Activated T-helper 17 cell treated with anti-CD3 and anti-CD28 coated beads, Interleukin-2, amount 50 U/mL, for 72 hours (primary cell): ENCODE measurements at regions not wholly inside any gene's neighbourhood (a gene's known extent, or its start where the extent isn't known, plus 50 kb on each side); places are given as distances from the start of the nearest gene placed in this dataset.
"Not testable (repeated sequence)": the region's sequence is repeated elsewhere in the genome, so short reads cannot be mapped to it uniquely, and the experiment has no call there.

Experiments used
- ATAC-seq: fragments of 150-1000 bp; cut with Tn5 transposase; replicated peaks from 2 replicates; pipeline ENCODE4 v1.10.0; 2021; ENCODE audit warnings: mild to moderate bottlenecking, moderate library complexity
- H3K27ac Mint-ChIP-seq: one replicate; pipeline ENCODE4 v1.8.0; 2022; ENCODE audit warnings: mixed read lengths
- H3K27me3 Mint-ChIP-seq: one replicate; pipeline ENCODE4 v1.8.0; 2022; ENCODE audit warnings: mixed read lengths
- H3K36me3 Mint-ChIP-seq: one replicate; pipeline ENCODE4 v1.8.0; 2022; ENCODE audit warnings: low read depth, mild to moderate bottlenecking, mixed read lengths
- H3K4me1 Mint-ChIP-seq: one replicate; pipeline ENCODE4 v1.8.0; 2022; ENCODE audit warnings: mixed read lengths
- H3K4me3 Mint-ChIP-seq: one replicate; pipeline ENCODE4 v1.8.0; 2022; ENCODE audit warnings: mild to moderate bottlenecking, mixed read lengths
- H3K9me3 Mint-ChIP-seq: one replicate; pipeline ENCODE4 v1.8.0; 2022; ENCODE audit warnings: mixed read lengths

DNA sequence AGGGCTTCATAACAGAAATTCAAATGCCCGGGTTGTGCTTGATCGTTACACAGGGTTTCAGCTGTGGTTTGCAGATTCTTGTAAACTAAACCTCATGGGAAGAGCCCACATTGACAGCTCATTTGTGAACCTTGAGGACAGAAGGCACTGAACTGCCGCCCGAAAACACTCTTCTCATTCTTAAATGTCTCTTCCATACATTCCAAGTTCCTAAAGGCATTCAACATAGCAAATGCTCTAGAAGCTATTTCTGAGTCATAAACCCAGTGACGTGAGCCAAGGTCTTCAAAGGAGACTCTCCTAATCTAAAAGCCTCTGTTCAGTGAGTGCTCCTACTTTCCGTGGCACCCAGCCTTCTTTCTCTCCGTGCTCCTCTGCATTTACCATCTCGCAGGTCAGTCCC, 737.8 kb upstream of the FRG1 start:
- no peak overlapping the region for H3K27ac Mint-ChIP-seq
- H3K4me3 Mint-ChIP-seq: peak overlapping the region; percentile 57
- peaks cover 6% of the 10 kb centered on the region for H3K4me1 Mint-ChIP-seq
- no peaks in the 10 kb centered on the region for H3K36me3 Mint-ChIP-seq
- no peaks in the 10 kb centered on the region for H3K27me3 Mint-ChIP-seq
- peaks cover 8% of the 10 kb centered on the region for H3K9me3 Mint-ChIP-seq
- ATAC-seq: no peak

DNA sequence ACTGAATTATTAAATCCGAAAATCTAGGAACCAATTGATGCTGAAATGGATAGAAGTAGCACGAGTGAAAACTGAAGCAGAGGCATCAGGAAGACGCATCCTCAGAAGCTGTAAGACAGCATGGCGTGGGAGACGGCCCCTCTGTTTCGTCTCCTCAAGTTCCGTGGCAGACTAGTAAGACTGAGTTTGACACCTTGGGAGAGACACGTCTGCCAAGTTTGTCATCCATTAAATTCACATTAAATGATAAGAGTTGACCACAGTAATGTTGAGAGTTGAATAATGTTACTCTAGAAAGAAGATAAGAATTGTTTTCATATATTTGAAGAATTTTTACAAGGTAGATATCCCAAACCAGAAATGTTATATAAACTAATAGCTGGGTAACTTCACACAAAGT, 736.1 kb upstream of the FRG1 start:
- Mint-ChIP-seq H3K36me3 (no peaks in the 10 kb centered on the region), H3K27ac (no peak overlapping the region)
- ATAC-seq: no peak

DNA sequence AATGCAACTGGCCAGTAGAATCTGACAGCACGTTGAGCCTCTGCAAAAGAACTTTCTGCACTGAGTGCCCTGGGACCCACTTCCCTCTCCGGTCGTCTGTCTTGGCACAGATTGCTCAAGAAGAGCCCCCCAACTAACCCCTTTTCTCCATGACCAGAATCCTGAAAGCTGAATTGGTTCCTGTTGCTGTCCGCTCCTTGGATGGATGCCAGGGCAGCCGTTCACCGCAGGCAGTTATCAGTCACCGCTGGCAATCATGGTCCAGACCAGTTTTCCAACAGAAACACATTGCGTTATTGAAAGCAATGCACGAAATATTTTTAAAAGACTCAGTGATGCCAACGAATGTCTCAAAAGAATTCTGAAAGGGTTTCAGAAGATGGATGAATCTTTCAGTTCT, 733.7 kb upstream of the FRG1 start:
- Mint-ChIP-seq H3K27me3 (no peaks in the 10 kb centered on the region), H3K4me1 (peaks cover 6% of the 10 kb centered on the region), H3K4me3 (no peak overlapping the region), H3K9me3 (peaks cover 12% of the 10 kb centered on the region), H3K27ac (no peak overlapping the region), H3K36me3 (no peaks in the 10 kb centered on the region)
- ATAC-seq: no peak

More for the DNA sequence above, 736.1 kb upstream of the FRG1 start:
- H3K4me1 Mint-ChIP-seq: peaks cover 6% of the 10 kb centered on the region
- no peak overlapping the region for H3K4me3 Mint-ChIP-seq
- H3K27me3 Mint-ChIP-seq: no peaks in the 10 kb centered on the region
- H3K9me3 Mint-ChIP-seq: peaks cover 8% of the 10 kb centered on the region

DNA sequence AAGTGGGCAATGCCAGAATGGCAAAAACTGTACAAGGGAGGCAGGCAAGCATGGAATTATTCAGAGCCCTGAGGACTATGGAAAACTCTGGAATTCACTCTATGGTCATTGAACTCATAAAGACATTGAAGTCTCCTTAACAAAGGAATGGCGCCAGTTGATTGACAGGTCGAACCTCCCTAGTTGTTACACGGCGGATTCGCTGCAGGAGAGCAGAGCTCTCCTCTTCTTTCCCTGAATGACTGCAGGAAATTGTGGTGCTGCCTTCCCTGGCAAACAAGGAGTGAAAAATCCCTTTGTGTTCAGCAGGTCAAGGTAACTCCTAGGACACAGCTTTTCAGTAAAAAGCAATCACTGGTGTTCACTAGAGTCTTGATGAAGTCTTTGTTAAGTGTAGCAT, 732.8 kb upstream of the FRG1 start:
- ATAC-seq: no peak
- H3K27ac Mint-ChIP-seq: no peak overlapping the region
- no peak overlapping the region for H3K4me3 Mint-ChIP-seq
- H3K9me3 Mint-ChIP-seq: peaks cover 8% of the 10 kb centered on the region
- H3K27me3 Mint-ChIP-seq: no peaks in the 10 kb centered on the region
- H3K4me1 Mint-ChIP-seq: no peaks in the 10 kb centered on the region
- H3K36me3 Mint-ChIP-seq: no peaks in the 10 kb centered on the region

DNA sequence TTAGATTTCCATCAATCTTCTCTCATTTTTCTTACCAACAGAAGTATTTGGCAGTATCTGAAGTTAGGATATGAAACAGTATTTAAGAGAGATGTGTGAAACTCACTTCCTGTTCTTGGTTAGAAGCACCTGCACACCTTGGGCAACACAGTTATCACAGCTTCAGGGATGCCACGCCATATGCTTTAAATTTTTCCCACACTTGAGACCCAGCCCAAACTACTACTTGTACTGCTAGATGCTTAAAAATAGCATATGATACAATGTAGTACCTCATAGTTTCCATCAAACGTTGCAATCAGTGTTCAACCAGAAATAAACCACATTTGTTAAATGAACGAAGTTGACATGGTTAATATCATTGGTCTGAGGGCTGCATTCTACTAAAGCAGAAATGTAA, 725.1 kb upstream of the FRG1 start:
- Mint-ChIP-seq H3K27ac (no peak overlapping the region), H3K36me3 (no peaks in the 10 kb centered on the region), H3K9me3 (peaks cover 13% of the 10 kb centered on the region), H3K27me3 (no peaks in the 10 kb centered on the region), H3K4me3 (no peak overlapping the region), H3K4me1 (no peaks in the 10 kb centered on the region)
- ATAC-seq: no peak

DNA sequence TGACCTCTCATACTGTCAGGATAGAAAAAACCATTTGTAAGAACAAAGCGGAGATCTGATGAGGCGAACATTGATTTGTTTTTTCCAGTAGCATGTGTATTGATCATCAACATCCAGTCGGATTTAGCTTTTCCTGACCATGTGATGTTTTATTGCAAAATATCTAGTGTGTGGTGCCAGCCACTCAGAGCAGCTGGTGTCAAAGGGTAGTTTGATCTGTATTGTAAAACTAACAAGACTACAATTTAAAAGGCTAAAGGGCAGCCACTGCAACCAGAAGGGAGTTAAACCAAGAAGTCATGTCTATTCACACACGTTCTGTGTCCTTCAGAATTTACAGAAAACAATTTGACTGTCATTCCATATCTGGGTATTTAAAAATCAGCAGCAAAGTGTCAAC, 719.0 kb upstream of the FRG1 start:
- no peaks in the 10 kb centered on the region for H3K36me3 Mint-ChIP-seq
- H3K27ac Mint-ChIP-seq: no peak overlapping the region
- ATAC-seq: no peak
- H3K4me3 Mint-ChIP-seq: no peak overlapping the region
- H3K9me3 Mint-ChIP-seq: peaks cover 4% of the 10 kb centered on the region
- no peaks in the 10 kb centered on the region for H3K27me3 Mint-ChIP-seq
- H3K4me1 Mint-ChIP-seq: no peaks in the 10 kb centered on the region

DNA sequence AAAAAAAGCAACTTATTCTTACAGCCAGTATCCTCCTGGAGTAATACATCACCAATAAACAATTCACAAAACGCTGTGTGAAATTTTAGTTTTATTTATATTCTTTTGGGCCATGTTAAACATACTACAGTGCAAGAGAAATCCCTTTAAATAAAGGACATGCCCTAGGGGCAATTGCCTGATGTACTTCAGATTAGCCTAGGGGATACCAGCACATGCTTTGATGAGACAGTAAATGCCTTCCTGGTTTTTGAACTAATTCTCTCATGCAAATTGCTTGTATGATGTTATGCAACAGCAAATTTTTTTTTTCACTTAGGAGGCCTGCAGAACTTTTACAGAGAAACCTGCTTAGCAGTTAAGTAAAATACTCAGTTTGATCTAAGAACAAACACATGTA, 711.9 kb upstream of the FRG1 start:
- no peaks in the 10 kb centered on the region for H3K4me1 Mint-ChIP-seq
- H3K36me3 Mint-ChIP-seq: no peaks in the 10 kb centered on the region
- no peaks in the 10 kb centered on the region for H3K27me3 Mint-ChIP-seq
- H3K27ac Mint-ChIP-seq: no peak overlapping the region
- H3K4me3 Mint-ChIP-seq: no peak overlapping the region
- H3K9me3 Mint-ChIP-seq: peaks cover 5% of the 10 kb centered on the region
- ATAC-seq: no peak

DNA sequence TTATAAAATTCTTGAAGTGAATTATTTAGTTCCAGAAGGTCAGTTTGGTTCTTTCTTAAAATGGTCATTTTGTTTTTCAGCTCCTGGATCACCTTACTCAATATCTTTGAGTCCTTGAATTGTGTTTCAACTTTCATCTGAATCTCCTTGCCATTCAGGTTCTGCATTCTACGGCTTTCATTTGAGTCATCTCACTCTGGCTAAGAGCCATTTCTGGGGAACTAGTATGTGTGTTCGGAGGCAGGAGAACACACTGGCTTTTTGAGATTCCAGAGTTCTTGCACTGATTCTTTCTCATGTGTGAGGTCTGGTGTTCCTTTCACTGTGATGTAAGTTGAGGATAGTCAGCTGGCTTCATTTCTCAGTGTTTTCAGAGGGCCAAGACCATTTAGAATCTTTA, 708.4 kb upstream of the FRG1 start:
- no peaks in the 10 kb centered on the region for H3K4me1 Mint-ChIP-seq
- no peaks in the 10 kb centered on the region for H3K36me3 Mint-ChIP-seq
- ATAC-seq: no peak
- peaks cover 9% of the 10 kb centered on the region for H3K9me3 Mint-ChIP-seq
- H3K4me3 Mint-ChIP-seq: no peak overlapping the region
- no peaks in the 10 kb centered on the region for H3K27me3 Mint-ChIP-seq
- no peak overlapping the region for H3K27ac Mint-ChIP-seq

DNA sequence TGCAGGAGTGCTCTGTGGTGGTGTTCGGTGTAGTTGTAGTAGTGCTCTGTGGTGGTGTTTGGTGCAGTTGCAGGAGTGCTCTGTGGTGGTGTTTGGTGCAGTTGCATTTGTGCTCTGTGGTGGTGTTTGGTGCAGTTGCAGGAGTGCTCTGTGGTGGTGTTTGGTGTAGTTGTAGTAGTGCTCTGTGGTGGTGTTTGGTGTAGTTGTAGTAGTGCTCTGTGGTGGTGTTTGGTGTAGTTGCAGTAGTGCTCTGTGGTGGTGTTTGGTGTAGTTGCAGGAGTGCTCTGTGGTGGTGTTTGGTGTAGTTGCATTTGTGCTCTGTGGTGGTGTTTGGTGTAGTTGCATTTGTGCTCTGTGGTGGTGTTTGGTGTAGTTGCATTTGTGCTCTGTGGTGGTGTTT, 706.9 kb upstream of the FRG1 start:
- H3K4me1 Mint-ChIP-seq, H3K4me3 Mint-ChIP-seq, ATAC-seq, H3K27ac Mint-ChIP-seq, H3K36me3 Mint-ChIP-seq, H3K27me3 Mint-ChIP-seq, H3K9me3 Mint-ChIP-seq: not testable (repeated sequence)

DNA sequence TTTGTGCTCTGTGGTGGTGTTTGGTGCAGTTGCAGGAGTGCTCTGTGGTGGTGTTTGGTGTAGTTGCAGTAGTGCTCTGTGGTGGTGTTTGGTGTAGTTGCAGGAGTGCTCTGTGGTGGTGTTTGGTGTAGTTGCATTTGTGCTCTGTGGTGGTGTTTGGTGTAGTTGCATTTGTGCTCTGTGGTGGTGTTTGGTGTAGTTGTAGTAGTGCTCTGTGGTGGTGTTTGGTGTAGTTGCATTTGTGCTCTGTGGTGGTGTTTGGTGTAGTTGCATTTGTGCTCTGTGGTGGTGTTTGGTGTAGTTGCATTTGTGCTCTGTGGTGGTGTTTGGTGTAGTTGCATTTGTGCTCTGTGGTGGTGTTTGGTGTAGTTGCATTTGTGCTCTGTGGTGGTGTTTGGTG, 705.7 kb upstream of the FRG1 start:
- not testable (repeated sequence) for H3K4me1 Mint-ChIP-seq, H3K9me3 Mint-ChIP-seq, ATAC-seq, H3K27ac Mint-ChIP-seq, H3K4me3 Mint-ChIP-seq, H3K27me3 Mint-ChIP-seq, H3K36me3 Mint-ChIP-seq

DNA sequence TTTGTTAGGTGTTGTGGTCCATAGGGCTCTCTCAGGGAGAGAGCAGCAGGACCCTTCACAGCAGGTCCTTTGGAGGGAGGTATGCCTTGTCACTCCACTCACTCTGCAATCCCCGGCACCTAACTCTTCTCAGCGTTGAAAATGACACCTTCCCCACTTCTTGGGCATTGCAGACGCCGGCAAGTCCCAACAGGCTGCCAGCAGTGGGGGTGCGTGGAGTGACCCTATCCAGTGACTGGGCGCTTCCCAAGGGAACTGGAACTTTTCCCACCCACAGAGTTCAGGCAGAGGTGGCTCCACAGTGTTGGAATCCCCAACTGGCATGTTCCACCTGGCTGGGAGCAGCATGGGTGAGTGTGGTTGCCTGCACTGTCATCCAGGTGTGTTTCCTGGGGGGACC, 705.1 kb upstream of the FRG1 start:
- no peak for ATAC-seq
- H3K27me3 Mint-ChIP-seq: no peaks in the 10 kb centered on the region
- H3K9me3 Mint-ChIP-seq: peaks cover 4% of the 10 kb centered on the region
- H3K36me3 Mint-ChIP-seq: no peaks in the 10 kb centered on the region
- H3K4me1 Mint-ChIP-seq: no peaks in the 10 kb centered on the region
- H3K4me3 Mint-ChIP-seq: no peak overlapping the region
- no peak overlapping the region for H3K27ac Mint-ChIP-seq

DNA sequence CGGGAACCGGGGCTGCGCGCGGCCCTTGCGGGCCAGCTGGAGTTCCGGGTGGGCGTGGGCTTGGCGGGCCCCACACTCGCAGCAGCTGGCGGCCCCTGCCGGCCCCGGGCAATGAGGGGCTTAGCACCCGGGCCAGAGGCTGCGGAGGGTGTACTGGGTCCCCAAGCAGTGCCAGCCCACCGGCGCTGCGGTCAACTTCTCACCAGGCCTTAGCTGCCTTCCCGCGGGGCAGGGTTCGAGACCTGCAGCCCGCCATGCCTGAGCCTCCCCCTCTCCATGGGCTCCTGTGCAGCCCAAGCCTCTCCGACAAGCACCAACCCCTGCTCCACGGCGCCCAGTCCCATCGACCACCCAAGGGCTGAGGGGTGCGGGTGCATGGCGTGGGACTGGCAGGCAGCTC, 704.4 kb upstream of the FRG1 start:
- H3K27ac Mint-ChIP-seq, H3K4me3 Mint-ChIP-seq, H3K4me1 Mint-ChIP-seq, H3K27me3 Mint-ChIP-seq, ATAC-seq, H3K9me3 Mint-ChIP-seq, H3K36me3 Mint-ChIP-seq: not testable (repeated sequence)

DNA sequence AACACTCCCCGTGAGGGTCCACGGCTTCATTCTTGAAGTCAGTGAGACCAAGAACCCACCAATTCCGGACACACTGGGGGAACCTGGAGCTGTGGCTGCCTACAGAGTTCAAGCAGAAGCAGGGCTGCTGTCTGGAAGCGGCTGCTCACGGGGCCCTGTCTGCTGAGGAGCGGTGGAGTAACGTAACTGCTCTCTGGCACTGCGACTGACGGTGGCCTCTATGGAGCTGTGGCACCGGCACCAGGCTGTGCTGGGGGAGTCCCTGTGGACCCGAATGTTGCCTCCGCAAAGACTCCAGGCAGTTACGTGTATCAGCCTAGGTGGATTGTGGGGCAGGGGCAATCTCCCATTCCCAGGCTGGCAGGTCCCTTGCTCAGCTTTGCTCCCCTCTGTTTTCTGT, 703.3 kb upstream of the FRG1 start:
- Mint-ChIP-seq H3K36me3 (no peaks in the 10 kb centered on the region), H3K27me3 (no peaks in the 10 kb centered on the region), H3K4me1 (no peaks in the 10 kb centered on the region), H3K9me3 (peaks cover 4% of the 10 kb centered on the region), H3K27ac (no peak overlapping the region), H3K4me3 (no peak overlapping the region)
- ATAC-seq: no peak

DNA sequence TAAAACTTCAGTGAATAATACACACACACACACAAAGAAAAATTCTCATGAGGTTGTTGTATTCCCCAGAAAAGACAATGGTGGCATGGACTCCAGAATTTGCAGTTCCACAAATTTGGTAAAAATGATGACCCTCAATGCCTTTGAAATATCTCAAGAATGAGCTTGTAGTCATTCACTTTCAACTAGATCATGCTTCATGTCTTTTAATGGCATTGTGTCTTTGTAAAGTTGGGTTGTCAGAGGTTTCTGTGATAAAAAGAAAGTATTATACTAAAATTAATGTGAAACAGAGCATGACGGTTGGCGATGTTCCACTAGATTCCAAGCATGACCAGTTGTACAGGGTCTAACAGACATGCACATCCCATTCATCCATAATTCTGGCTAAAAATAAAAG, 685.0 kb upstream of the FRG1 start:
- Mint-ChIP-seq H3K27ac (no peak overlapping the region), H3K4me3 (no peak overlapping the region), H3K27me3 (no peaks in the 10 kb centered on the region), H3K9me3 (peaks cover 13% of the 10 kb centered on the region), H3K4me1 (no peaks in the 10 kb centered on the region), H3K36me3 (no peaks in the 10 kb centered on the region)
- no peak for ATAC-seq

DNA sequence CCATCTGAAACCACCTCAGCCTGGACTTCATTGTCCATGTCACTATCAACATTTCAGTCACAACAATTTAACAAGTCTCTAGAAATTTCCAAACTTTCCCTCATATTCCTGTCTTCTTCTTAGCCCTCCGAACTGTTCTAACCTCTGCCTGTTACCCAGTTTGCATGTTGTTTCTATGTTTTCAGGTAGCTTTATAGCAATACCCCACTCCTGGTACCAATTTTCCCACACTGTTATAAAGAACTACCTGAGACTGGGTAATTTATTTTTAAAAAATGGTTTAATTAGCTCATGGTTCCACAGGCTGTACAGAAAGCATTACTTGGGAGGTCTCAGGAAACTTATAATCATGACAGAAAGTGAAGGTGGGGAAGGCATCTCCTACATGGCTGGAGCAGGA, 679.2 kb upstream of the FRG1 start:
- H3K27me3 Mint-ChIP-seq: no peaks in the 10 kb centered on the region
- ATAC-seq: no peak
- H3K36me3 Mint-ChIP-seq: no peaks in the 10 kb centered on the region
- no peak overlapping the region for H3K4me3 Mint-ChIP-seq
- no peaks in the 10 kb centered on the region for H3K4me1 Mint-ChIP-seq
- H3K27ac Mint-ChIP-seq: no peak overlapping the region
- peaks cover 13% of the 10 kb centered on the region for H3K9me3 Mint-ChIP-seq

DNA sequence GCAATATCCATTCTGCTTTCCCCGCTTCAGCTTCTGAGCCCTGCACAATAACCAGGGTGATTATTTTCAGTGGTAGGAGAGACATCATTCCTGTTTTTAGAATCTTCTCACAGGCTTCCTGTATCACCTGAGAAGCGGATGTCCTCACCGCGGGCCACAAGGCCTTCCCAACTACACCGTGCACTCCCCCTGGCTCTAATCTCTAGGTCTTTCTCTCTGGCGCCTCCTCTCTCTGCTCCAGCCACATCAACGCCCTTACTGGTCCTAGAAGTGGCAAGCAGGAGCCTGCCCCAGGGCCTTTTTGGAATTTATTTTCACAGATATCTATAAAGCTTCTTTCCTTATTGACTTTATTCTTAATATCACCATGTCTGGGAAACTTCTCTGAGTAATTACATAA, 675.2 kb upstream of the FRG1 start:
- ATAC-seq: no peak
- Mint-ChIP-seq H3K4me3 (no peak overlapping the region), H3K27me3 (no peaks in the 10 kb centered on the region), H3K36me3 (no peaks in the 10 kb centered on the region), H3K27ac (no peak overlapping the region), H3K9me3 (peaks cover 17% of the 10 kb centered on the region), H3K4me1 (no peaks in the 10 kb centered on the region)
